Keratinocyte (primary cell): ENCODE measurements at regions not wholly inside any gene's neighbourhood (a gene's known extent, or its start where the extent isn't known, plus 50 kb on each side); places are given as distances from the start of the nearest gene placed in this dataset.

Experiments
- DNase-seq: peaks from one replicate; pipeline ENCODE4 v3.0.0-alpha.2; 2011; ENCODE audit warnings: low read depth, missing footprints, low spot score
- FAIRE-seq: peaks from 2 replicates; lab custom pipeline; 2011; peaks lifted over from hg19 to GRCh38; lab: Jason Lieb, UNC
- H2AFZ ChIP-seq: 2 replicates; pipeline ENCODE4 v1.6.0; 2012; ENCODE audit warnings: low read length, control low read depth, inconsistent platforms; ENCODE audit not compliant: control insufficient read depth
- H3K27ac ChIP-seq: 2 replicates; pipeline ENCODE4 v1.5.1; 2011; ENCODE audit warnings: low read length; ENCODE audit not compliant: control insufficient read depth, insufficient read depth
- H3K27me3 ChIP-seq: 3 replicates; pipeline ENCODE4 v1.6.0; 2011; ENCODE audit warnings: low read length; ENCODE audit not compliant: control insufficient read depth, insufficient read depth; ENCODE audit errors: extremely low read depth
- H3K36me3 ChIP-seq, 2 experiments: 2 replicates in 1 of 2; 3 replicates in 1 of 2; pipeline ENCODE4 v1.5.1; 2011; ENCODE audit warnings: low read length in 2 of 2, mild to moderate bottlenecking in 1 of 2; ENCODE audit not compliant: control insufficient read depth in 2 of 2, insufficient read depth in 2 of 2; ENCODE audit errors: extremely low read depth in 1 of 2
- H3K4me1 ChIP-seq: 3 replicates; pipeline ENCODE4 v1.5.1; 2011; ENCODE audit warnings: low read length; ENCODE audit not compliant: control insufficient read depth, insufficient read depth; ENCODE audit errors: extremely low read depth
- H3K4me2 ChIP-seq: 3 replicates; pipeline ENCODE4 v1.6.0; 2011; ENCODE audit warnings: low read depth, low read length; ENCODE audit not compliant: control insufficient read depth, insufficient read depth; ENCODE audit errors: extremely low read depth
- H3K4me3 ChIP-seq, 3 experiments: fragments of 200-600 bp in 1 of 3; sonication (generic) in 1 of 3; 2 replicates in 2 of 3; 3 replicates in 1 of 3; pipeline ENCODE4 v1.5.1; 2011 to 2016; ENCODE audit warnings: low read length in 3 of 3, mild to moderate bottlenecking in 3 of 3, control low read depth in 2 of 3, inconsistent platforms in 1 of 3, low read depth in 1 of 3, mixed read lengths in 1 of 3, mixed run types in 1 of 3, moderate library complexity in 1 of 3; ENCODE audit not compliant: control insufficient read depth in 2 of 3, insufficient read depth in 2 of 3; ENCODE audit errors: extremely low read depth in 1 of 3
- H3K79me2 ChIP-seq: 2 replicates; pipeline ENCODE4 v1.6.0; 2012; ENCODE audit warnings: low read length; ENCODE audit not compliant: control insufficient read depth, insufficient read depth
- H3K9ac ChIP-seq: 3 replicates; pipeline ENCODE4 v1.6.0; 2011; ENCODE audit warnings: low read length; ENCODE audit not compliant: control insufficient read depth, insufficient read depth; ENCODE audit errors: extremely low read depth
- H3K9me1 ChIP-seq: 3 replicates; pipeline ENCODE4 v1.6.0; 2011; ENCODE audit warnings: low read length; ENCODE audit not compliant: control insufficient read depth, insufficient read depth; ENCODE audit errors: extremely low read depth
- H3K9me3 ChIP-seq: 2 replicates; pipeline ENCODE4 v1.5.1; 2012; ENCODE audit warnings: low read depth, low read length; ENCODE audit not compliant: control insufficient read depth
- H4K20me1 ChIP-seq: 3 replicates; pipeline ENCODE4 v1.6.0; 2011; ENCODE audit warnings: low read length; ENCODE audit not compliant: control insufficient read depth, insufficient read depth; ENCODE audit errors: extremely low read depth
- EZH2 ChIP-seq: IDR thresholded peaks from one replicate; pipeline ENCODE4 v1.6.1; 2012; ENCODE audit warnings: inconsistent platforms, mild to moderate bottlenecking, low read length, moderate library complexity
- dilution Hi-C: fragments of 300-500 bp; cut with MboI; formaldehyde crosslinking; loops from one replicate; pipeline ENCODE4 v1.7.0; 2020; ENCODE audit warnings: low sequenced_read_pairs; ENCODE audit not compliant: extremely low pct_ligation_motif_present
- TF ChIP-seq, protein P1 (sequence below), 3 experiments: IDR thresholded peaks in 1 of 3; conservative IDR thresholded peaks in 1 of 3; optimal IDR thresholded peaks in 1 of 3; 2 replicates in 2 of 3; 3 replicates in 1 of 3; pipeline versions ENCODE3 to v1.5.1; 2011; ENCODE audit warnings: low read length in 3 of 3, mild to moderate bottlenecking in 3 of 3, moderate library complexity in 2 of 3, control low read depth in 1 of 3, inconsistent platforms in 1 of 3; ENCODE audit not compliant: insufficient read depth in 2 of 3; ENCODE audit errors: extremely low read depth in 1 of 3

DNA sequence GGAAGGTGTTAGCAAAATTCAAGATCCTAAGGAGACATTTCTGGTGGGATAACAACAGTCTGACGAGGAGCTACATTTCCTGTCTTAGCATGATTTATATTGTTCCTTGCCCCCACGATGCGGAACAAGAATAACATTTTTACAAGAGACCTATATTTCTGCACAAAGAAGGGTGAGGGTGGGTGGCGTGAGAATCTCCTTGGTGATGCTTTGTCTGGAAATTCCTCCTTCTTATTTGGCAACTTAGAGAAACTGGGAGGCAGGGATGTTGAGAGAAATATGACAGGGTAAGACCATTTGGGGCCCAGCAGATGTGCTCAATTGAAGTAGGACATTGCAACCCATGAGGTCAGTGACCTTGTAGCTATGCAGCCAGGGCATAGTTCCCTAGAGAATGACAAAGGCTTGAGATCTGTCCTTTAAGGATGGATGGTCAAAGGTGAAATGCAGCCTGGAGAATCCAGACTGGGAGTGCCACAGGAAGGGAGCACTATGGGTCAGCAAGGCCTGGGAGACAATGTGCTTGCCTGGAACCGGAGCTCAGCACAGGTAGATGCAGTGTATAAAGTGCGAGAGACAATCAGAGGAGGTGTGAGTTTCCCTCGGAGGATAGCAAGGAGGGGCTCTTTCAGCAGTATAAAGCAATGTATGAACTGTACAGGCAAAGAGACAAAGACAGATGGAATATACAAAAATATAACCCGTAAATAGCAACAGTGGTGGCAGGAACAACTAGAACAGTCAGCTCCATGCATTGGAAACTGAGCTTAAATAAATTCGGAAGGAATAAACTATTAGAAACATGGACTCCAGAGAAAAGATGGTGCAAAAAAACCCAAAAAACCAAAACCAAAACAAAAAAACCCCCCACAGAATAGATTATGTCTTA, 317.6 kb upstream of the TBL1XR1 start:
- Histone ChIP-seq H3K4me3 (no peak overlapping the region), H3K9me1 (no peaks in the 10 kb centered on the region), H3K9me3 (no peaks in the 10 kb centered on the region), H2AFZ (no peak overlapping the region), H3K27ac (no peak overlapping the region), H3K4me2 (no peak overlapping the region), H3K79me2 (no peaks in the 10 kb centered on the region), H3K27me3 (no peaks in the 10 kb centered on the region), H3K36me3 (no peaks in the 10 kb centered on the region), H4K20me1 (no peaks in the 10 kb centered on the region), H3K9ac (no peak overlapping the region), H3K4me1 (no peaks in the 10 kb centered on the region)
- dilution Hi-C loops = no loop called here
- DNase-seq (no peak), FAIRE-seq (no peak)
- TF ChIP-seq EZH2 = no peak
- TF ChIP-seq, protein P1, sequence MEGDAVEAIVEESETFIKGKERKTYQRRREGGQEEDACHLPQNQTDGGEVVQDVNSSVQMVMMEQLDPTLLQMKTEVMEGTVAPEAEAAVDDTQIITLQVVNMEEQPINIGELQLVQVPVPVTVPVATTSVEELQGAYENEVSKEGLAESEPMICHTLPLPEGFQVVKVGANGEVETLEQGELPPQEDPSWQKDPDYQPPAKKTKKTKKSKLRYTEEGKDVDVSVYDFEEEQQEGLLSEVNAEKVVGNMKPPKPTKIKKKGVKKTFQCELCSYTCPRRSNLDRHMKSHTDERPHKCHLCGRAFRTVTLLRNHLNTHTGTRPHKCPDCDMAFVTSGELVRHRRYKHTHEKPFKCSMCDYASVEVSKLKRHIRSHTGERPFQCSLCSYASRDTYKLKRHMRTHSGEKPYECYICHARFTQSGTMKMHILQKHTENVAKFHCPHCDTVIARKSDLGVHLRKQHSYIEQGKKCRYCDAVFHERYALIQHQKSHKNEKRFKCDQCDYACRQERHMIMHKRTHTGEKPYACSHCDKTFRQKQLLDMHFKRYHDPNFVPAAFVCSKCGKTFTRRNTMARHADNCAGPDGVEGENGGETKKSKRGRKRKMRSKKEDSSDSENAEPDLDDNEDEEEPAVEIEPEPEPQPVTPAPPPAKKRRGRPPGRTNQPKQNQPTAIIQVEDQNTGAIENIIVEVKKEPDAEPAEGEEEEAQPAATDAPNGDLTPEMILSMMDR (optimal IDR thresholded peaks at IDR 0.05 in 1 of 3, IDR thresholded peaks at IDR 0.05 in 1 of 3, conservative IDR thresholded peaks at IDR 0.05 in 1 of 3; ENCODE audit: extremely low read depth in 1 of 3, insufficient read depth in 2 of 3, low read length in 3 of 3) = no peak

DNA sequence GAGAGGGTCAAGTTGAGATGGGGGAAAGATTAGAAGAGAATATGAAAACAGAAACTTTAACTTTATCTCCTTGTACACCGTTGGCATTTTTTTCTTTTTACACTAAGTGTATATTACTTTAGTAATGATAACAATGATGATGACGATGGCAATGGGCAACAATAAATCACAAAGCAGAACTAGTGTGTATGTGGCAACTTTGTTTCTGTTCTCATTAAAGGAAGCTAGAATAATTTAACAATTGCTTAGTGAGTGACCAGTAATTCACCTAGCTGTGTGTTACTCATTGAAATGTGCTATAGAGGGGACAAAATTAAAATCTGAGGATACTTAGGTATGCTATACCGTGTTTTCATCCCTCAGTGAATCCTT, 318.5 kb upstream of the TBL1XR1 start:
- dilution Hi-C loops = no loop called here
- no peaks in the 10 kb centered on the region for H3K4me1 ChIP-seq
- no peaks in the 10 kb centered on the region for H3K79me2 ChIP-seq
- H3K27me3 ChIP-seq = no peaks in the 10 kb centered on the region
- DNase-seq (no peak), FAIRE-seq (no peak)
- TF ChIP-seq, protein P1 (optimal IDR thresholded peaks at IDR 0.05 in 1 of 3, IDR thresholded peaks at IDR 0.05 in 1 of 3, conservative IDR thresholded peaks at IDR 0.05 in 1 of 3; ENCODE audit: extremely low read depth in 1 of 3, insufficient read depth in 2 of 3, low read length in 3 of 3) = no peak
- no peak for TF ChIP-seq EZH2
- H3K4me2 ChIP-seq = no peak overlapping the region
- H3K9me1 ChIP-seq = no peaks in the 10 kb centered on the region
- no peak overlapping the region for H3K9ac ChIP-seq
- no peaks in the 10 kb centered on the region for H3K36me3 ChIP-seq
- no peak overlapping the region for H2AFZ ChIP-seq
- no peak overlapping the region for H3K27ac ChIP-seq
- no peaks in the 10 kb centered on the region for H3K9me3 ChIP-seq
- H4K20me1 ChIP-seq = no peaks in the 10 kb centered on the region
- no peak overlapping the region for H3K4me3 ChIP-seq
